ENCODE measurements at regions not wholly inside any gene's neighbourhood (a gene's known extent, or its start where the extent isn't known, plus 50 kb on each side); places are given as distances from the start of the nearest gene placed in this dataset.

DNA sequence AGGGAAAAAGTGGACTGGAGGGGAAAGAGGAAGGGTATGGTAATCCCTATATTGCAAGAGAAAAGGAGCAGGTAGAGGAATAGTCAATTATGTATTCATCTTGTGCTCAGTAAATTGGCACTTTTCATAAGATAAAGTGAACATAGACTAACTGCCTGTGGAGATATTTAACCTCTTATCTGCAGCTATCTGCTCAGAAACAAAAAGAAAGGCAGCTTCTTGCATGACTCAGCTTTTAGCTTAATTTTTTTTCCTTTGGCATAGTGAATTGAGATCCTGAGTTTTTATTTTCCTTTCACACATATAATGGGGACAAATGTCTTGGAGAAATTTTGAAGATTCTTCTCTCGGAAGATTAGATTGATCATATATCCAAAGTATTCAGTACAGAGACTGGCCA, 127.6 kb upstream of the F3 start:
- intact Hi-C loops (cut with DNase I): no loop called here
- DNase-seq: no peak
- Histone ChIP-seq H3K9me3 (ENCODE audit: control insufficient read depth in 2 of 3, insufficient read depth in 1 of 3, low read length in 3 of 3) (no peaks in the 10 kb centered on the region), H3K9ac (ENCODE audit: low read length in 3 of 3) (no peak overlapping the region), H3K4me1 (ENCODE audit: control insufficient read depth in 2 of 3, insufficient read depth in 2 of 3, low read depth in 1 of 3, low read length in 3 of 3) (no peaks in the 10 kb centered on the region), H3K27me3 (ENCODE audit: control insufficient read depth, insufficient read depth, low read length) (no peaks in the 10 kb centered on the region), H3K4me3 (ENCODE audit: low read length in 3 of 3) (no peak overlapping the region), H3K36me3 (ENCODE audit: control insufficient read depth in 2 of 3, insufficient read depth in 3 of 3, low read length in 3 of 3) (no peaks in the 10 kb centered on the region), H3K27ac (ENCODE audit: low read depth in 2 of 2, low read length in 2 of 2) (no peak overlapping the region)
- FAIRE-seq: no peak
- TF ChIP-seq, protein P1, sequence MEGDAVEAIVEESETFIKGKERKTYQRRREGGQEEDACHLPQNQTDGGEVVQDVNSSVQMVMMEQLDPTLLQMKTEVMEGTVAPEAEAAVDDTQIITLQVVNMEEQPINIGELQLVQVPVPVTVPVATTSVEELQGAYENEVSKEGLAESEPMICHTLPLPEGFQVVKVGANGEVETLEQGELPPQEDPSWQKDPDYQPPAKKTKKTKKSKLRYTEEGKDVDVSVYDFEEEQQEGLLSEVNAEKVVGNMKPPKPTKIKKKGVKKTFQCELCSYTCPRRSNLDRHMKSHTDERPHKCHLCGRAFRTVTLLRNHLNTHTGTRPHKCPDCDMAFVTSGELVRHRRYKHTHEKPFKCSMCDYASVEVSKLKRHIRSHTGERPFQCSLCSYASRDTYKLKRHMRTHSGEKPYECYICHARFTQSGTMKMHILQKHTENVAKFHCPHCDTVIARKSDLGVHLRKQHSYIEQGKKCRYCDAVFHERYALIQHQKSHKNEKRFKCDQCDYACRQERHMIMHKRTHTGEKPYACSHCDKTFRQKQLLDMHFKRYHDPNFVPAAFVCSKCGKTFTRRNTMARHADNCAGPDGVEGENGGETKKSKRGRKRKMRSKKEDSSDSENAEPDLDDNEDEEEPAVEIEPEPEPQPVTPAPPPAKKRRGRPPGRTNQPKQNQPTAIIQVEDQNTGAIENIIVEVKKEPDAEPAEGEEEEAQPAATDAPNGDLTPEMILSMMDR (IDR thresholded peaks at IDR 0.05; ENCODE audit: borderline replicate concordance, extremely low read depth, insufficient read depth): no peak

DNA sequence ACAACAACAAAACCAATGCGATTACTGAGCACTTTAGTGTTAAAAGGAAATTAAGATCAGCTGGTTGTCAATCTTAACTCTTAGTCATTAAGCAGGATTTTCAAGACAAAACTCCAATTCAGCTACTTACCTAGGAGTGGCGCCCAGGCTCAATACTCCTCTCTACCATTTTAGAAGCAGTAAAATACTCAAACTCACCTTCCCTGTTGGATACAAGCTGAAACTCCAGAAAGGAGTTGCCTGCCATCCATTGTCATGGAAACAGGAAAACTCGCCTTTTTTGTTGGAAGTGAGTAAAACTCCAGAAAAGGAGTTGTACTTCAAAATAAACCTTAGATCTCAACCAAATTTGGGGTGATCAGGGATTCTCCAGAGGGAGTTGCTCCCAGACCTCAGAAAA, 127.0 kb upstream of the F3 start:
- intact Hi-C loops (cut with DNase I): no loop called here
- no peak for FAIRE-seq

DNA sequence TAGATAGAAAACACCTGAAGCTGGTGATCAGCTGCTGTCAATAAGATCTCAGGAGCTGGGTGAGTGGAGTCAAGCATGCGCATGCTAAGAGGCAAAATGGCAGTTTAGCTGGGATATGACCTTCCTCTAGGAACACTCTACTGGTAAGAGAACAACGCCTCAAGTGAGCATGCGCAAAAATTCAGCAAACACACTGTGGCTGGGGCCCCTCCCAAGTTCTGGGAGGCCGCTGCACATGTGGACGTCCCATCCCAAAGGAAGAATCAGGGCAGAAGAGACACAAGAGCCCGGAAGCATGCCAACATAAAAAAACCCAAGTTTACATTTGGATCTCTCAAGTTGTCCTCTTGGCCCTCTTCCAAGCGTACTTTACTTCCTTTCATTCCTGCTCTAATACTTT, 126.3 kb upstream of the F3 start:
- intact Hi-C loops (cut with DNase I): no loop called here
- FAIRE-seq (no peak), DNase-seq (no peak)
- Histone ChIP-seq H3K4me1 (ENCODE audit: control insufficient read depth in 2 of 3, insufficient read depth in 2 of 3, low read depth in 1 of 3, low read length in 3 of 3) (no peaks in the 10 kb centered on the region), H3K9me3 (ENCODE audit: control insufficient read depth in 2 of 3, insufficient read depth in 1 of 3, low read length in 3 of 3) (no peaks in the 10 kb centered on the region), H3K27ac (ENCODE audit: low read depth in 2 of 2, low read length in 2 of 2) (no peak overlapping the region), H3K4me3 (ENCODE audit: low read length in 3 of 3) (no peak overlapping the region), H3K9ac (ENCODE audit: low read length in 3 of 3) (no peak overlapping the region), H3K27me3 (ENCODE audit: control insufficient read depth, insufficient read depth, low read length) (no peaks in the 10 kb centered on the region), H3K36me3 (ENCODE audit: control insufficient read depth in 2 of 3, insufficient read depth in 3 of 3, low read length in 3 of 3) (no peaks in the 10 kb centered on the region)
- TF ChIP-seq, protein P1 (IDR thresholded peaks at IDR 0.05; ENCODE audit: borderline replicate concordance, extremely low read depth, insufficient read depth): no peak

More for the DNA sequence above, 127.0 kb upstream of the F3 start:
- H3K4me1 ChIP-seq (ENCODE audit: control insufficient read depth in 2 of 3, insufficient read depth in 2 of 3, low read depth in 1 of 3, low read length in 3 of 3): no peaks in the 10 kb centered on the region
- no peak overlapping the region for H3K9ac ChIP-seq (ENCODE audit: low read length in 3 of 3)
- H3K4me3 ChIP-seq (ENCODE audit: low read length in 3 of 3): no peak overlapping the region
- TF ChIP-seq, protein P1 (IDR thresholded peaks at IDR 0.05; ENCODE audit: borderline replicate concordance, extremely low read depth, insufficient read depth): no peak
- no peaks in the 10 kb centered on the region for H3K36me3 ChIP-seq (ENCODE audit: control insufficient read depth in 2 of 3, insufficient read depth in 3 of 3, low read length in 3 of 3)
- no peak overlapping the region for H3K27ac ChIP-seq (ENCODE audit: low read depth in 2 of 2, low read length in 2 of 2)
- H3K9me3 ChIP-seq (ENCODE audit: control insufficient read depth in 2 of 3, insufficient read depth in 1 of 3, low read length in 3 of 3): no peaks in the 10 kb centered on the region
- no peaks in the 10 kb centered on the region for H3K27me3 ChIP-seq (ENCODE audit: control insufficient read depth, insufficient read depth, low read length)
- no peak for DNase-seq

DNA sequence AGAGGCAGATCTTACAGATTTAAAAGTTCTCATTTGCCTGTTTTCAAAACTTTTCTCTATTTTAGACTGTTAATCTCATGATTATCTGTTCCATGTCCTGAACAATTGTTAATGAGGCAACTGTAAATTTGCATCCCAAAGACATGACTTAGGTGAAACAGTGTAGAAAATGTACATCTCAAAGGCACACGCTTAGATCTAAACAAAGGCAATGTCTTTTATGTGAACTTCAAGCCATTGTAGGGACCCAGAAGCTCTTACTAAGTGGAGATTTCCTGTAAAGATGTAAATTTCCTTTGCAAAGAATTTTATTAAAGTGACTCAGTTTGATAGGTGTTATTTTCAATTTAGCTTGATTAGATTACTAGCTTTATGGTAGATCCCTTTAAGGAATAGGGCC, 125.2 kb upstream of the F3 start:
- FAIRE-seq (no peak), DNase-seq (no peak)

More for the DNA sequence above, 125.2 kb upstream of the F3 start:
- no peaks in the 10 kb centered on the region for H3K36me3 ChIP-seq (ENCODE audit: control insufficient read depth in 2 of 3, insufficient read depth in 3 of 3, low read length in 3 of 3)
- intact Hi-C loops (cut with DNase I): no loop called here
- no peak overlapping the region for H3K4me3 ChIP-seq (ENCODE audit: low read length in 3 of 3)
- no peaks in the 10 kb centered on the region for H3K9me3 ChIP-seq (ENCODE audit: control insufficient read depth in 2 of 3, insufficient read depth in 1 of 3, low read length in 3 of 3)
- H3K4me1 ChIP-seq (ENCODE audit: control insufficient read depth in 2 of 3, insufficient read depth in 2 of 3, low read depth in 1 of 3, low read length in 3 of 3): no peaks in the 10 kb centered on the region
- no peak overlapping the region for H3K9ac ChIP-seq (ENCODE audit: low read length in 3 of 3)
- H3K27ac ChIP-seq (ENCODE audit: low read depth in 2 of 2, low read length in 2 of 2): no peak overlapping the region
- TF ChIP-seq, protein P1 (IDR thresholded peaks at IDR 0.05; ENCODE audit: borderline replicate concordance, extremely low read depth, insufficient read depth): no peak
- H3K27me3 ChIP-seq (ENCODE audit: control insufficient read depth, insufficient read depth, low read length): no peaks in the 10 kb centered on the region

Data from kidney (tissue), 13 donors.